HL-60 (cell line): ENCODE measurements at regions not wholly inside any gene's neighbourhood (a gene's known extent, or its start where the extent isn't known, plus 50 kb on each side); places are given as distances from the start of the nearest gene placed in this dataset.

Experiments used
- DNase-seq, 2 experiments: peaks; one replicate each; pipeline ENCODE4 v3.0.0-alpha.2; 2010 to 2020; ENCODE audit warnings: low read depth in 1 of 2, low spot score in 1 of 2
- H3K27ac ChIP-seq: fragments of 250-450 bp; sonication (Bioruptor Pico); replicated peaks from 2 replicates; pipeline ENCODE4 v1.5.1; 2020; ENCODE audit warnings: mild to moderate bottlenecking, moderate library complexity
- H3K27me3 ChIP-seq: fragments of 250-450 bp; sonication (Bioruptor Pico); 2 replicates; pipeline ENCODE4 v1.5.1; 2021; ENCODE audit warnings: mild to moderate bottlenecking, moderate library complexity; ENCODE audit not compliant: insufficient read depth, poor library complexity, severe bottlenecking
- H3K4me3 ChIP-seq: replicated peaks from 2 replicates; pipeline ENCODE4 v1.5.1; 2011; ENCODE audit warnings: mild to moderate bottlenecking, control low read depth, low read length; ENCODE audit not compliant: insufficient read depth
- CTCF ChIP-seq: IDR thresholded peaks from one replicate; pipeline ENCODE4 v1.5.1; 2011; ENCODE audit warnings: low read length, control low read depth, inconsistent platforms; ENCODE audit not compliant: insufficient read depth
- GABPA ChIP-seq: IDR thresholded peaks from 2 replicates; pipeline ENCODE4 v1.6.1; 2012; ENCODE audit warnings: low read depth
- POLR2AphosphoS5 ChIP-seq: IDR thresholded peaks from 2 replicates; pipeline ENCODE4 v1.6.1; 2012; ENCODE audit warnings: low read depth
- REST ChIP-seq: IDR thresholded peaks from 2 replicates; pipeline ENCODE4 v1.6.1; 2012; ENCODE audit warnings: low read depth; ENCODE audit not compliant: insufficient replicate concordance
- SPI1 ChIP-seq: IDR thresholded peaks from 2 replicates; pipeline ENCODE4 v1.6.1; 2012; ENCODE audit warnings: low read depth, mild to moderate bottlenecking, borderline replicate concordance

- no peaks in the 10 kb centered on the region for H3K27me3 ChIP-seq
- peak in 1 of 2 experiments; percentile 83 for DNase-seq
- no peak for TF ChIP-seq POLR2AphosphoS5
- TF ChIP-seq REST, result no peak
- no peak for TF ChIP-seq CTCF
- no peak for TF ChIP-seq GABPA
- TF ChIP-seq SPI1, result no peak
- H3K27ac ChIP-seq, result peak overlapping the region; percentile 44
- no peak overlapping the region for H3K4me3 ChIP-seq
Observed at GRCh38 chr13:95499811-95500712, 52.5 kb upstream of the CLDN10 start.

GRCh38 chr13:95502216-95502615 is 50.3 kb upstream of the CLDN10 start:
- no peak overlapping the region for H3K27ac ChIP-seq
- no peak for DNase-seq
- no peak overlapping the region for H3K4me3 ChIP-seq
- TF ChIP-seq REST (no peak), CTCF (no peak), SPI1 (no peak), GABPA (no peak), POLR2AphosphoS5 (no peak)
- no peaks in the 10 kb centered on the region for H3K27me3 ChIP-seq
